Body of pancreas (tissue), 4 donors: ENCODE measurements at regions not wholly inside any gene's neighbourhood (a gene's known extent, or its start where the extent isn't known, plus 50 kb on each side); places are given as distances from the start of the nearest gene placed in this dataset.

Experiments
- POLR2A ChIP-seq, 3 donors: fragments of 450-650 bp; IDR thresholded peaks; one replicate each; pipeline ENCODE4 v1.6.1; 2016; ENCODE audit warnings: antibody characterized with exemption in 3 of 3, mild to moderate bottlenecking in 2 of 3
- TF ChIP-seq, protein P1 (sequence below), 7 experiments: fragments of 450-650 bp in 4 of 7; fragments of 200-600 bp in 3 of 7; sonication (generic) in 3 of 7; IDR thresholded peaks; one replicate each; pipeline ENCODE4 v1.5.1; 2016 to 2019; ENCODE audit warnings: antibody characterized with exemption in 7 of 7

DNA sequence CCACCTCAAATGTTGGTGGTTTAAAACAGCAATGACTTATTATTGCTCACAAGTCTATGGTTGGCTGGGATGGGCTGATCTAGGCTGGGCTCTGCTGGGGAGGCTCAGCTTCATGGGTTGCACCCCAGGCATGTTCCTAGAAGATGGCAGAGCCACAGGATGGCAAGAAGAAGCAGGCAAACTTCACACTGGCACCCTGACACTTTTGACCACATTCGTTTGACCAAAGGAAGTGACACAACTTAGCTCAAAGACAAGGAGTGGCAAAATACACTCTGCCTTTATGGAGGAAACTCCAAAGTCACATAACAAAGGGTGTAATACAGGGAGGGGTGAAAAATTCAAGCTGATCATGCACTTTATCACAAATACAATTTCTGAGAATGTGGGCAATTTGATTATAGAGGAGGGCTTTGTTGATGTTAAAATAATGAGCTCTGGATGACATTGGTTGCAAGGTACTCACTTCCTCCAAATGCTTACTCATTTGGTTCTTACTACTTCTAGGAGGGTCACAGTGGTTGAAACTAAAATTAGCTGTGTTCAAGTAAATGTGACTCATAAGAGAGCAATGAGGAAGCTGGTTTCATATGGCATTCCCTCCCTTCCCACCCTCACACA, 249.2 kb upstream of the RPS6KA3 start:
- TF ChIP-seq, protein P1, sequence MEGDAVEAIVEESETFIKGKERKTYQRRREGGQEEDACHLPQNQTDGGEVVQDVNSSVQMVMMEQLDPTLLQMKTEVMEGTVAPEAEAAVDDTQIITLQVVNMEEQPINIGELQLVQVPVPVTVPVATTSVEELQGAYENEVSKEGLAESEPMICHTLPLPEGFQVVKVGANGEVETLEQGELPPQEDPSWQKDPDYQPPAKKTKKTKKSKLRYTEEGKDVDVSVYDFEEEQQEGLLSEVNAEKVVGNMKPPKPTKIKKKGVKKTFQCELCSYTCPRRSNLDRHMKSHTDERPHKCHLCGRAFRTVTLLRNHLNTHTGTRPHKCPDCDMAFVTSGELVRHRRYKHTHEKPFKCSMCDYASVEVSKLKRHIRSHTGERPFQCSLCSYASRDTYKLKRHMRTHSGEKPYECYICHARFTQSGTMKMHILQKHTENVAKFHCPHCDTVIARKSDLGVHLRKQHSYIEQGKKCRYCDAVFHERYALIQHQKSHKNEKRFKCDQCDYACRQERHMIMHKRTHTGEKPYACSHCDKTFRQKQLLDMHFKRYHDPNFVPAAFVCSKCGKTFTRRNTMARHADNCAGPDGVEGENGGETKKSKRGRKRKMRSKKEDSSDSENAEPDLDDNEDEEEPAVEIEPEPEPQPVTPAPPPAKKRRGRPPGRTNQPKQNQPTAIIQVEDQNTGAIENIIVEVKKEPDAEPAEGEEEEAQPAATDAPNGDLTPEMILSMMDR (IDR thresholded peaks at IDR 0.05), result no peak
- no peak for TF ChIP-seq POLR2A (IDR thresholded peaks at IDR 0.05)
